ENCODE measurements at regions not wholly inside any gene's neighbourhood (a gene's known extent, or its start where the extent isn't known, plus 50 kb on each side); places are given as distances from the start of the nearest gene placed in this dataset.

DNA sequence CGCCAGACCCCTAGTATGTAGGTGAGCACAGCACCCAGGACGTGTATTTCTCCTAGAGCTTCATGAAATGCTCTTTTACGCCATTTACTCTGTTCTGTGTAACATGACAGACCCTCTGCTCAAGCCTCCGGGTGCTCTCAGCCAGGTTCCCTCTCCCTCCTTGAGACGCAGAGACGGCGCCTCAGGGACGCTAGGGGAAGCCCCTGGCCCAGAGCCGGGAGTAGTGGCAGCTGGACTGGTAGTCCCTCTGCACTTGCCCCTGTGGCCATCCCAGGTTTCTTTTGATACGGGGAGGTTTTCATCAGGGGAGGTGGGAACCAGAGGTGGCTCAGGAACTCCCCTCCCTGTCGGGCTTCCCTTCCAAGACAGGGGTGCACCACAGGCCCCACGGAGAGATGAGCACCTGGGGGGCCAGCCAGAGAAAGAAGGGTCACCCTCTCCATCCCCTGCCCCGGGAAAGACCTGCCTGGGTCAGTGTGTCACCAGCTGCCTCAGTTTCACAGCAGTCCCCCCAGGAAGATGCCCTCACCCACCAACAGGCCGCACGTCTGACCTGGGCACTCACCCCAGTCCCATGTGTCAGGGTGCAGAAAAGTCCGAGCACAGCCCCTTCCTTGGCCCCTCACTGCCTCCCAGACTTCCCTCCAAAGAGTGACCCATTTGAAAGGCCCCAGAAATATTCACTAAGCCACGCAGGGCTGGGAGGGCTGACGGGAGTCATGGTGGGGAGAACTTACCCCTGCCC, 58.1 kb upstream of the AFDN start:
- TF ChIP-seq GATA2 (IDR thresholded peaks at IDR 0.05; ENCODE audit: low read depth, low read length) (no peak), GATA3 (IDR thresholded peaks at IDR 0.05; ENCODE audit: low read depth, low read length) (no peak)
